RWPE2 (cell line): ENCODE measurements at regions not wholly inside any gene's neighbourhood (a gene's known extent, or its start where the extent isn't known, plus 50 kb on each side); places are given as distances from the start of the nearest gene placed in this dataset.
"Not testable (repeated sequence)": the region's sequence is repeated elsewhere in the genome, so short reads cannot be mapped to it uniquely, and the experiment has no call there.

ENCODE experiments used
- ATAC-seq: fragments of 200-7000 bp; cut with Tn5 transposase; 3 replicates; pipeline ENCODE4 v1.9.1; 2021; ENCODE audit warnings: low read depth
- DNase-seq: peaks from one replicate; pipeline ENCODE4 v3.0.0-alpha.2; 2020; ENCODE audit warnings: low spot score
- H3K27ac ChIP-seq: fragments of 450-650 bp; 2 replicates; pipeline ENCODE4 v1.5.1; 2017; ENCODE audit warnings: mild to moderate bottlenecking; ENCODE audit not compliant: poor library complexity, severe bottlenecking
- H3K27me3 ChIP-seq: fragments of 250-450 bp; sonication (Bioruptor Pico); 2 replicates; pipeline ENCODE4 v1.5.1; 2021; ENCODE audit warnings: mild to moderate bottlenecking, moderate library complexity; ENCODE audit not compliant: insufficient read depth, poor library complexity, severe bottlenecking
- H3K36me3 ChIP-seq: fragments of 250-450 bp; sonication (Bioruptor Pico); 2 replicates; pipeline ENCODE4 v1.5.1; 2020; ENCODE audit warnings: low read depth, mild to moderate bottlenecking, moderate library complexity
- H3K4me1 ChIP-seq: fragments of 250-450 bp; sonication (Bioruptor Pico); 2 replicates; pipeline ENCODE4 v1.5.1; 2021; ENCODE audit warnings: mild to moderate bottlenecking, moderate library complexity; ENCODE audit not compliant: insufficient read depth, poor library complexity, severe bottlenecking
- H3K4me3 ChIP-seq: fragments of 250-450 bp; sonication (Bioruptor Pico); 2 replicates; pipeline ENCODE4 v1.5.1; 2021; ENCODE audit warnings: mild to moderate bottlenecking, moderate library complexity; ENCODE audit not compliant: severe bottlenecking
- H3K9me3 ChIP-seq: fragments of 250-450 bp; sonication (Bioruptor Pico); 2 replicates; pipeline ENCODE4 v1.5.1; 2021; ENCODE audit warnings: mild to moderate bottlenecking, moderate library complexity; ENCODE audit not compliant: severe bottlenecking
- TF ChIP-seq, protein P1 (sequence below): fragments of 450-650 bp; IDR thresholded peaks from one replicate; pipeline ENCODE4 v1.5.1; 2017; ENCODE audit warnings: mild to moderate bottlenecking, moderate library complexity; ENCODE audit not compliant: poor library complexity, severe bottlenecking

DNA sequence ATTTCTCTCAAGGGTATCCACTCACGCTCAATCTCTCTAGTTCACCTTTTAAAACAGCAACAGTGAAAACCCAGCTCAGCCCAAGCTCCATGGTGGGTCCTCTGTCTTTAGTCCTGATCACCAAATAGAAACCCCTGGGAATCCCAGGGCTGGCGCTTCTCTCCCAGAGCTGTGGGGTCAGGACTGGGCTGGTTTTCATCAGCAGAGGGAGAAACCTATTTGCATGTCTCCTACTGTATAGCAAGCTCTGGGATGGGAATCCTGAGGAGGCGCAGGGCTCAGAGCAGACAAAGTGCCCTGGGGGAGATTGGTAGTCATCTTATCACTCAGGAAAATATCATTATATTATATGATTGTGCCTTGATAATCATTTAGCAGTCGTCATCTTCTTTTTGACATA, 843.1 kb downstream of the TMEM121 start:
- not testable (repeated sequence) for ATAC-seq, H3K36me3 ChIP-seq, DNase-seq, H3K4me3 ChIP-seq, H3K27me3 ChIP-seq, H3K4me1 ChIP-seq, H3K27ac ChIP-seq, H3K9me3 ChIP-seq

DNA sequence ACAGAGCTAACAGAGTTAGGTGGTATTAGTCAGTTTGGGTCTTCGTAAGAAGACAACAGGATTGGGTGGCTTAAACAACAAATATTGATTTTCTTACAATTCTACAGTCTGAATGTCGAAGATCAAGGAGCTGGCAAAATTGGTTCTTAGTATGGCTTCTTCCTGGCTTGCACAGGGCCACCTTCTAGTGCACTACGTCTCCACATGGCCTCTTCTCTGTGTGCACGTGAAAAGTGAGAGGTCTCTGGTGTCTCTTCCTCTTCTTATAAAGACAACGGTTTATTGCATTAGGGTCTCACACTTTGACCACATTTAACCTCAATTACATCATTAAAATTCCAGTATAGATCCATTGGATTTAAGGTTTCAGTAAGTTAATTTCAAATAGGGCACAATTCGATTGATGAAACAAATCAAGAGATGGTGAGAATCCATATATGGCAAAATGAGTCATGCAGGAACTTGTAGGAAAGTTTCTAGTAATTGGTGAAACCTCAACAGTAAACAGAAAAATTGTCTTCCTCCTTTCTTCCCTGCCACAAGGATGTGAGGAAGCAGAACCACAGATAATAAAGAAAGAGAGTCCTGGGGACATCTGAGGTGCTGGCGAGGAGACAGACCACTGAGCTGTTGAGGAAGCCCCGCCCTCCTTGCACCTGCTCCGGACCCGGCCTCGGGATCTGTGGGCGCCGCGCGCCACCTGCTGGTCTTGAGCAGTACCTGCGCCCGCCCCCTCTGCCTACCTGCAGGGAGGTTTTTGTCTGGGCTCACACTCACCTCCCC, 846.7 kb downstream of the TMEM121 start:
- Histone ChIP-seq H3K36me3 (no peaks in the 10 kb centered on the region), H3K4me3 (no peak overlapping the region), H3K27me3 (peaks cover 6% of the 10 kb centered on the region), H3K27ac (no peak overlapping the region), H3K9me3 (no peaks in the 10 kb centered on the region), H3K4me1 (no peaks in the 10 kb centered on the region)
- DNase-seq, result peak; percentile 75
- peak; percentile 76 for ATAC-seq
- TF ChIP-seq, protein P1, sequence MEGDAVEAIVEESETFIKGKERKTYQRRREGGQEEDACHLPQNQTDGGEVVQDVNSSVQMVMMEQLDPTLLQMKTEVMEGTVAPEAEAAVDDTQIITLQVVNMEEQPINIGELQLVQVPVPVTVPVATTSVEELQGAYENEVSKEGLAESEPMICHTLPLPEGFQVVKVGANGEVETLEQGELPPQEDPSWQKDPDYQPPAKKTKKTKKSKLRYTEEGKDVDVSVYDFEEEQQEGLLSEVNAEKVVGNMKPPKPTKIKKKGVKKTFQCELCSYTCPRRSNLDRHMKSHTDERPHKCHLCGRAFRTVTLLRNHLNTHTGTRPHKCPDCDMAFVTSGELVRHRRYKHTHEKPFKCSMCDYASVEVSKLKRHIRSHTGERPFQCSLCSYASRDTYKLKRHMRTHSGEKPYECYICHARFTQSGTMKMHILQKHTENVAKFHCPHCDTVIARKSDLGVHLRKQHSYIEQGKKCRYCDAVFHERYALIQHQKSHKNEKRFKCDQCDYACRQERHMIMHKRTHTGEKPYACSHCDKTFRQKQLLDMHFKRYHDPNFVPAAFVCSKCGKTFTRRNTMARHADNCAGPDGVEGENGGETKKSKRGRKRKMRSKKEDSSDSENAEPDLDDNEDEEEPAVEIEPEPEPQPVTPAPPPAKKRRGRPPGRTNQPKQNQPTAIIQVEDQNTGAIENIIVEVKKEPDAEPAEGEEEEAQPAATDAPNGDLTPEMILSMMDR, result peak; percentile 81

DNA sequence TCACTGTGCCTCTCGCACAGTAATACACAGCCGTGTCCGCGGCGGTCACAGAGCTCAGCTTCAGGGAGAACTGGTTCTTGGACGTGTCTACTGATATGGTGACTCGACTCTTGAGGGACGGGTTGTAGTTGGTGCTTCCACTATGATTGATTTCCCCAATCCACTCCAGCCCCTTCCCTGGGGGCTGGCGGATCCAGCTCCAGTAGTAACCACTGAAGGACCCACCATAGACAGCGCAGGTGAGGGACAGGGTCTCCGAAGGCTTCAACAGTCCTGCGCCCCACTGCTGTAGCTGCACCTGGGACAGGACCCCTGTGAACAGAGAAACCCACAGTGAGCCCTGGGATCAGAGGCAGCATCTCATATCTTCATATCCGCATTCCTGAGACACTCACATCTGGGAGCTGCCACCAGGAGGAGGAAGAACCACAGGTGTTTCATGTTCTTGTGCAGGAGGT, 847.3 kb downstream of the TMEM121 start:
- not testable (repeated sequence) for H3K27ac ChIP-seq, ATAC-seq, H3K27me3 ChIP-seq

DNA sequence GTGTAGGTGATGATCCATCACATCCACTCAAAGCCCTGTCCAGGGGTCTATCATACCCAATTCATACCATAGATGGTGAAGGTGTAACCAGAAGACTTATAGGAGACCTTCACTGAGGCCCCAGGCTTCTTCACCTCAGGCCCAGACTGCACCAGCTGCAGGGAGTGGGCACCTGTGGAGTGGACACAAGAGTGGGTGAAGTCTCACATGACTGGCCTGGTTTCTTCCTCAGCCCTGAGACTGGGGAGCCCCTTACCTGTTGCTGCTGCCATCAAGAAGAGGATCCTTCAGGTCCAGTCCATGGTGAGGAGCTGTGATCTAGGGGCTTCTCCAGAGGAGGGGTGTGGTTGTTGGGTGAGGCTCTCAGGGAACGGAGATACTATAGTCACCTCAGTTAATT, 851.0 kb downstream of the TMEM121 start:
- TF ChIP-seq, protein P1, result no peak
- Histone ChIP-seq H3K27ac (no peak overlapping the region), H3K9me3 (no peaks in the 10 kb centered on the region), H3K36me3 (no peaks in the 10 kb centered on the region), H3K4me1 (no peaks in the 10 kb centered on the region), H3K27me3 (peaks cover 3% of the 10 kb centered on the region), H3K4me3 (no peak overlapping the region)
- ATAC-seq (no peak), DNase-seq (no peak)

More for the DNA sequence above, 847.3 kb downstream of the TMEM121 start:
- H3K4me1 ChIP-seq, H3K9me3 ChIP-seq, H3K36me3 ChIP-seq, H3K4me3 ChIP-seq, DNase-seq: not testable (repeated sequence)
- TF ChIP-seq, protein P1, result peak; percentile 57

DNA sequence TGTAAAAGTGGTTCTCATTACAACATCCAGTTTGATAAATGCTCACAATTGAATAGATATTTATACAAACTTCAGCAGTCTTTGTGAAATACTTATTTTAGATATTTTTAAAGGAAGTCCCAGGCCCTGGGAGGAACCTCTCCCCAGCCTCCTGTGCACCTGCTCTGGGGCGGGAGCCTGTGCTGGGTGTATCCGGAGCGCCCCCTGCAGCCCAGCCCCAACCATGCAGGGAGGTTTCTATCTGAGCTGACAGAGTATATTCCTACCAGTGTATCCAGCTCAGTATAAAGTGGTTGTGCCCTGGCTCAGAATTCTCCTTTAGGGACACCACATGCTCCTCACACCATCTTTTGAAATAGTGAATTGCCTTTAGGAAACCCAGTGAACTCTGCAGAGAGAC, 851.8 kb downstream of the TMEM121 start:
- no peak overlapping the region for H3K4me3 ChIP-seq
- H3K9me3 ChIP-seq, result no peaks in the 10 kb centered on the region
- H3K4me1 ChIP-seq, result no peaks in the 10 kb centered on the region
- H3K36me3 ChIP-seq, result no peaks in the 10 kb centered on the region
- H3K27me3 ChIP-seq, result peaks cover 3% of the 10 kb centered on the region
- no peak for DNase-seq
- H3K27ac ChIP-seq, result no peak overlapping the region
- TF ChIP-seq, protein P1, result peak; percentile 17
- ATAC-seq, result no peak
